OCI-LY1 (cell line): ENCODE measurements at regions not wholly inside any gene's neighbourhood (a gene's known extent, or its start where the extent isn't known, plus 50 kb on each side); places are given as distances from the start of the nearest gene placed in this dataset.

Source experiments
- H2AFZ ChIP-seq: fragments of 200-600 bp; sonication (generic), shearing (Covaris generic); 2 replicates; pipeline ENCODE4 v1.6.0; 2014; ENCODE audit warnings: antibody characterized with exemption, mild to moderate bottlenecking, low read length
- H3F3A ChIP-seq: fragments of 200-600 bp; sonication (generic), shearing (Covaris generic); 2 replicates; pipeline ENCODE4 v1.6.0; 2014; ENCODE audit warnings: mild to moderate bottlenecking, antibody characterized with exemption, low read length, moderate library complexity; ENCODE audit not compliant: insufficient read depth
- H3K27ac ChIP-seq: fragments of 200-600 bp; sonication (generic); 2 replicates; pipeline ENCODE4 v1.5.1; 2014; ENCODE audit warnings: low read length, mixed run types, mild to moderate bottlenecking, low read depth; ENCODE audit not compliant: poor library complexity, severe bottlenecking
- H3K27me3 ChIP-seq: fragments of 200-600 bp; sonication (generic); 2 replicates; pipeline ENCODE4 v1.6.0; 2014; ENCODE audit warnings: antibody characterized with exemption, mild to moderate bottlenecking, low read length, moderate library complexity; ENCODE audit not compliant: insufficient read depth
- H3K36me3 ChIP-seq: fragments of 200-600 bp; sonication (generic); 2 replicates; pipeline ENCODE4 v1.6.1; 2014; ENCODE audit warnings: mild to moderate bottlenecking, antibody characterized with exemption, low read length, moderate library complexity, mixed read lengths; ENCODE audit not compliant: insufficient read depth
- H3K4me1 ChIP-seq: fragments of 200-600 bp; sonication (generic); 2 replicates; pipeline ENCODE4 v1.5.1; 2014; ENCODE audit warnings: mild to moderate bottlenecking, low read length, moderate library complexity; ENCODE audit not compliant: insufficient read depth, severe bottlenecking
- H3K4me2 ChIP-seq: fragments of 200-600 bp; sonication (generic), shearing (Covaris generic); 2 replicates; pipeline ENCODE4 v1.6.1; 2014; ENCODE audit warnings: low read length
- H3K4me3 ChIP-seq: fragments of 200-600 bp; sonication (generic); 2 replicates; pipeline ENCODE4 v1.5.1; 2014; ENCODE audit warnings: low read length, low read depth, mild to moderate bottlenecking, mixed read lengths; ENCODE audit not compliant: poor library complexity, severe bottlenecking
- H3K79me2 ChIP-seq: fragments of 200-600 bp; shearing (Covaris generic); 2 replicates; pipeline ENCODE4 v1.6.1; 2016; ENCODE audit warnings: mixed run types, low read length, mixed read lengths; ENCODE audit not compliant: insufficient read depth
- H3K9ac ChIP-seq: fragments of 200-600 bp; sonication (generic), shearing (Covaris generic); 2 replicates; pipeline ENCODE4 v1.6.1; 2014; ENCODE audit warnings: mild to moderate bottlenecking, low read length, mixed read lengths
- H3K9me2 ChIP-seq: fragments of 200-600 bp; sonication (generic), shearing (Covaris generic); 2 replicates; pipeline ENCODE4 v1.6.1; 2014; ENCODE audit warnings: low read depth, mild to moderate bottlenecking, low read length, mixed read lengths
- H3K9me3 ChIP-seq: fragments of 200-600 bp; shearing (Covaris generic); 2 replicates; pipeline ENCODE4 v1.6.1; 2014; ENCODE audit warnings: low read length, mixed read lengths
- H4K20me1 ChIP-seq: fragments of 200-600 bp; sonication (generic), shearing (Covaris generic); 2 replicates; pipeline ENCODE4 v1.6.0; 2016; ENCODE audit warnings: mild to moderate bottlenecking, low read length; ENCODE audit not compliant: insufficient read depth
- CTCF ChIP-seq: fragments of 200-600 bp; sonication (generic), shearing (Covaris generic); IDR thresholded peaks from 2 replicates; pipeline ENCODE4 v1.5.1; 2017; ENCODE audit warnings: mild to moderate bottlenecking, antibody characterized with exemption, low read length, moderate library complexity, mixed read lengths
- EZH2 ChIP-seq: fragments of 200-600 bp; sonication (generic), shearing (Covaris generic); IDR thresholded peaks from 2 replicates; pipeline ENCODE4 v1.8.0; 2017; ENCODE audit warnings: borderline replicate concordance, mixed run types, mild to moderate bottlenecking, antibody characterized with exemption, low read length, moderate library complexity, mixed read lengths

GRCh38 chr14:26121181-26121580 is 476.7 kb downstream of the NOVA1 start:
- no peaks in the 10 kb centered on the region for H3K4me1 ChIP-seq
- H3K4me2 ChIP-seq: no peak overlapping the region
- H4K20me1 ChIP-seq: no peaks in the 10 kb centered on the region
- no peak overlapping the region for H3K27ac ChIP-seq
- no peak for TF ChIP-seq CTCF
- no peak for TF ChIP-seq EZH2
- H3F3A ChIP-seq: no peaks in the 10 kb centered on the region
- H2AFZ ChIP-seq: no peak overlapping the region
- no peaks in the 10 kb centered on the region for H3K27me3 ChIP-seq
- H3K36me3 ChIP-seq: no peaks in the 10 kb centered on the region
- no peaks in the 10 kb centered on the region for H3K9me3 ChIP-seq
- no peak overlapping the region for H3K4me3 ChIP-seq
- no peaks in the 10 kb centered on the region for H3K9me2 ChIP-seq
- no peak overlapping the region for H3K9ac ChIP-seq
- H3K79me2 ChIP-seq: no peaks in the 10 kb centered on the region

- Histone ChIP-seq H3K4me2 (no peak overlapping the region), H3K4me1 (no peaks in the 10 kb centered on the region), H3K79me2 (no peaks in the 10 kb centered on the region), H3K36me3 (no peaks in the 10 kb centered on the region), H3F3A (no peaks in the 10 kb centered on the region), H3K4me3 (no peak overlapping the region), H4K20me1 (no peaks in the 10 kb centered on the region), H3K9me2 (no peaks in the 10 kb centered on the region), H3K27me3 (no peaks in the 10 kb centered on the region), H3K9me3 (no peaks in the 10 kb centered on the region), H3K27ac (no peak overlapping the region), H3K9ac (no peak overlapping the region), H2AFZ (no peak overlapping the region)
- TF ChIP-seq CTCF (no peak), EZH2 (no peak)
These were observed 483.8 kb downstream of the NOVA1 start for GRCh38 chr14:26113911-26114640.

- Histone ChIP-seq H3K4me1 (no peaks in the 10 kb centered on the region), H3K4me2 (no peak overlapping the region), H3K4me3 (no peak overlapping the region), H3K27me3 (no peaks in the 10 kb centered on the region), H3K9me2 (no peaks in the 10 kb centered on the region), H3K9ac (no peak overlapping the region), H4K20me1 (no peaks in the 10 kb centered on the region), H2AFZ (no peak overlapping the region), H3K9me3 (no peaks in the 10 kb centered on the region), H3K79me2 (no peaks in the 10 kb centered on the region), H3K36me3 (no peaks in the 10 kb centered on the region), H3K27ac (no peak overlapping the region), H3F3A (no peaks in the 10 kb centered on the region)
- TF ChIP-seq CTCF (no peak), EZH2 (no peak)
These were observed 493.1 kb downstream of the NOVA1 start for GRCh38 chr14:26104717-26105116.
